ENCODE measurements at regions not wholly inside any gene's neighbourhood (a gene's known extent, or its start where the extent isn't known, plus 50 kb on each side); places are given as distances from the start of the nearest gene placed in this dataset.

- TF ChIP-seq KLF1 (tag by site-specific recombination; IDR thresholded peaks at IDR 0.05) = no peak
- TF ChIP-seq PATZ1 (tag by site-specific recombination; IDR thresholded peaks at IDR 0.05) = no peak
- TF ChIP-seq ZNF366 (tag by site-specific recombination; conservative IDR thresholded peaks at IDR 0.05) = no peak
- TF ChIP-seq ZNF501 (tag by site-specific recombination; IDR thresholded peaks at IDR 0.05) = no peak
- TF ChIP-seq ZSCAN23 (tag by site-specific recombination; IDR thresholded peaks at IDR 0.05) = no peak
- TF ChIP-seq ZNF707 (tag by site-specific recombination; IDR thresholded peaks at IDR 0.05) = no peak
- TF ChIP-seq ZNF174 (tag by site-specific recombination; IDR thresholded peaks at IDR 0.05) = no peak
- no peak for TF ChIP-seq ZFP37 (tag by site-specific recombination; IDR thresholded peaks at IDR 0.05)
- TF ChIP-seq ZNF571 (tag by site-specific recombination; IDR thresholded peaks at IDR 0.05) = no peak
- Histone ChIP-seq H3K4me3 (ENCODE audit: low read depth, low read length) (no peak overlapping the region), H3K9me3 (ENCODE audit: control insufficient read depth, insufficient read depth, low read depth, low read length) (no peaks in the 10 kb centered on the region), H3K27ac (ENCODE audit: extremely low read depth, low read depth, low read length) (no peak overlapping the region), H3K36me3 (ENCODE audit: control insufficient read depth in 2 of 2, insufficient read depth in 1 of 2, low read length in 2 of 2) (no peaks in the 10 kb centered on the region), H3K4me1 (ENCODE audit: control insufficient read depth, insufficient read depth, low read length) (no peaks in the 10 kb centered on the region)
- CTCF ChIA-PET = no interaction called here
- POLR2A ChIA-PET = no interaction called here
Measured at GRCh38 chr3:76502076-76502475, 537.8 kb upstream of the ROBO2 start.

- TF ChIP-seq ZNF202 (tag by site-specific recombination; IDR thresholded peaks at IDR 0.05; ENCODE audit: borderline replicate concordance) = no peak
- TF ChIP-seq ZNF555 (tag by site-specific recombination; conservative IDR thresholded peaks at IDR 0.05) = no peak
- TF ChIP-seq KLF8 (tag by site-specific recombination; IDR thresholded peaks at IDR 0.05) = no peak
- TF ChIP-seq TRIM28 (IDR thresholded peaks at IDR 0.05; ENCODE audit: borderline replicate concordance, low read length) = no peak
- TF ChIP-seq ZNF280D (tag by site-specific recombination; IDR thresholded peaks at IDR 0.05) = no peak
- no peak for TF ChIP-seq ELK4 (IDR thresholded peaks at IDR 0.05; ENCODE audit: borderline replicate concordance, low read depth, low read length)
- no peak for TF ChIP-seq BCL6B (tag by site-specific recombination; IDR thresholded peaks at IDR 0.05)
- TF ChIP-seq HOXA7 (CRISPR knock-in tag; IDR thresholded peaks at IDR 0.05; ENCODE audit: borderline replicate concordance) = no peak
- TF ChIP-seq ZNF274 (IDR thresholded peaks at IDR 0.05; ENCODE audit: low read length) = no peak
- TF ChIP-seq ZNF274 (tag by site-specific recombination; IDR thresholded peaks at IDR 0.05; ENCODE audit: borderline replicate concordance) = no peak
- TF ChIP-seq ZNF548 (tag by site-specific recombination; IDR thresholded peaks at IDR 0.05) = no peak
- TF ChIP-seq ZNF10 (tag by site-specific recombination; IDR thresholded peaks at IDR 0.05) = no peak
- no peak for TF ChIP-seq ZNF664 (tag by site-specific recombination; IDR thresholded peaks at IDR 0.05)
- no peak for TF ChIP-seq ZNF843 (tag by site-specific recombination; IDR thresholded peaks at IDR 0.05)
- TF ChIP-seq BCL11A (tag by site-specific recombination; IDR thresholded peaks at IDR 0.05; ENCODE audit: low read depth) = no peak
- no peak for TF ChIP-seq ZNF48 (tag by site-specific recombination; IDR thresholded peaks at IDR 0.05)
- TF ChIP-seq HOXC10 (CRISPR knock-in tag; IDR thresholded peaks at IDR 0.05) = no peak
- TF ChIP-seq ZNF624 (tag by site-specific recombination; IDR thresholded peaks at IDR 0.05) = no peak
- CTCF ChIA-PET = no interaction called here
- no peaks in the 10 kb centered on the region for H3K4me1 ChIP-seq (ENCODE audit: control insufficient read depth, insufficient read depth, low read length)
- no peaks in the 10 kb centered on the region for H3K9me3 ChIP-seq (ENCODE audit: control insufficient read depth, insufficient read depth, low read depth, low read length)
- H3K36me3 ChIP-seq (ENCODE audit: control insufficient read depth in 2 of 2, insufficient read depth in 1 of 2, low read length in 2 of 2) = no peaks in the 10 kb centered on the region
- H3K27ac ChIP-seq (ENCODE audit: extremely low read depth, low read depth, low read length) = no peak overlapping the region
- POLR2A ChIA-PET = no interaction called here
- H3K4me3 ChIP-seq (ENCODE audit: low read depth, low read length) = no peak overlapping the region
Measured at GRCh38 chr3:76505202-76505845, 534.6 kb upstream of the ROBO2 start.
